NB4 (cell line): ENCODE measurements at regions not wholly inside any gene's neighbourhood (a gene's known extent, or its start where the extent isn't known, plus 50 kb on each side); places are given as distances from the start of the nearest gene placed in this dataset.

Source experiments
- DNase-seq: peaks from one replicate; pipeline ENCODE4 v3.0.0; 2010; ENCODE audit warnings: low read depth
- H3K4me3 ChIP-seq: one replicate; pipeline ENCODE4 v1.5.1; 2011; ENCODE audit warnings: mild to moderate bottlenecking, low read depth, low read length, moderate library complexity
- MYC ChIP-seq: IDR thresholded peaks from 2 replicates; pipeline ENCODE4 v1.6.1; 2011; ENCODE audit warnings: low read depth, low read length
- POLR2A ChIP-seq: IDR thresholded peaks from 2 replicates; pipeline ENCODE4 v1.6.1; 2011; ENCODE audit warnings: mild to moderate bottlenecking; ENCODE audit not compliant: insufficient read length; ENCODE audit errors: extremely low read depth
- TF ChIP-seq, protein P1 (sequence below): IDR thresholded peaks from one replicate; pipeline ENCODE4 v1.5.1; 2012; ENCODE audit warnings: low read depth, low read length
- TF ChIP-seq, protein P2 (sequence below): IDR thresholded peaks from 2 replicates; pipeline ENCODE4 v1.6.1; 2011; ENCODE audit warnings: low read depth, low read length

- TF ChIP-seq POLR2A, result no peak
- TF ChIP-seq, protein P1, sequence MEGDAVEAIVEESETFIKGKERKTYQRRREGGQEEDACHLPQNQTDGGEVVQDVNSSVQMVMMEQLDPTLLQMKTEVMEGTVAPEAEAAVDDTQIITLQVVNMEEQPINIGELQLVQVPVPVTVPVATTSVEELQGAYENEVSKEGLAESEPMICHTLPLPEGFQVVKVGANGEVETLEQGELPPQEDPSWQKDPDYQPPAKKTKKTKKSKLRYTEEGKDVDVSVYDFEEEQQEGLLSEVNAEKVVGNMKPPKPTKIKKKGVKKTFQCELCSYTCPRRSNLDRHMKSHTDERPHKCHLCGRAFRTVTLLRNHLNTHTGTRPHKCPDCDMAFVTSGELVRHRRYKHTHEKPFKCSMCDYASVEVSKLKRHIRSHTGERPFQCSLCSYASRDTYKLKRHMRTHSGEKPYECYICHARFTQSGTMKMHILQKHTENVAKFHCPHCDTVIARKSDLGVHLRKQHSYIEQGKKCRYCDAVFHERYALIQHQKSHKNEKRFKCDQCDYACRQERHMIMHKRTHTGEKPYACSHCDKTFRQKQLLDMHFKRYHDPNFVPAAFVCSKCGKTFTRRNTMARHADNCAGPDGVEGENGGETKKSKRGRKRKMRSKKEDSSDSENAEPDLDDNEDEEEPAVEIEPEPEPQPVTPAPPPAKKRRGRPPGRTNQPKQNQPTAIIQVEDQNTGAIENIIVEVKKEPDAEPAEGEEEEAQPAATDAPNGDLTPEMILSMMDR, result no peak
- no peak for TF ChIP-seq MYC
- TF ChIP-seq, protein P2, sequence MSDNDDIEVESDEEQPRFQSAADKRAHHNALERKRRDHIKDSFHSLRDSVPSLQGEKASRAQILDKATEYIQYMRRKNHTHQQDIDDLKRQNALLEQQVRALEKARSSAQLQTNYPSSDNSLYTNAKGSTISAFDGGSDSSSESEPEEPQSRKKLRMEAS, result no peak
- no peak for DNase-seq
- H3K4me3 ChIP-seq, result no peak overlapping the region
Observed at GRCh38 chr4:124318292-124318691, 394.2 kb downstream of the ANKRD50 start.

GRCh38 chr4:124321364-124321763, 391.2 kb downstream of the ANKRD50 start:
- DNase-seq, result no peak
- TF ChIP-seq POLR2A (no peak), MYC (no peak)
- TF ChIP-seq, protein P1, result no peak
- TF ChIP-seq, protein P2, result no peak
- no peak overlapping the region for H3K4me3 ChIP-seq

- TF ChIP-seq, protein P1, result peak; percentile 6
- no peak for TF ChIP-seq POLR2A
- DNase-seq, result peak; percentile 44
- no peak overlapping the region for H3K4me3 ChIP-seq
Observed at GRCh38 chr4:124322234-124323065, 390.1 kb downstream of the ANKRD50 start.

DNA sequence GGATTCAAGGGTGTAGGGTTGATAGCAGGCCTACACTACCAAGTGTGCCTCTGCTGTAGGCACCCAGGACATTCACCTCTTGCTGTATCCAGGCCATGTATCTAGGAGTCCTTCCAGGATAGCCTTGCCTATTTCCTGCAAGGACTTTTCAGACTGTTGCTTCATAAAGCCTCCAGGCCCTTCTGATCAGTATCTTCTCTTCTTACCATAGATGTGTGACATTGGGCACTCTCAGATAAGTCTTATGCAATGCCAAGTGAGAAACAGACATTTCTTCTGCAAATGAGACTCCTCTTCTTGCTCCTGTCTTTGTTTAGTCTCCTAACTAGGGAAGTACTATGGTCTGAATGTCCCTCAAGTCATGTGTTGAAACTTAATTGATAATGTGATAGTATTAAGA, 386.8 kb downstream of the ANKRD50 start:
- H3K4me3 ChIP-seq, result no peak overlapping the region
- TF ChIP-seq MYC (no peak), POLR2A (no peak)
- TF ChIP-seq, protein P1, result no peak
- TF ChIP-seq, protein P2, result no peak
- no peak for DNase-seq

GRCh38 chr4:124329134-124329533, 383.4 kb downstream of the ANKRD50 start:
- no peak overlapping the region for H3K4me3 ChIP-seq
- no peak for DNase-seq
- TF ChIP-seq POLR2A (no peak), MYC (no peak)
- TF ChIP-seq, protein P2, result no peak
- TF ChIP-seq, protein P1, result no peak
